GM21619 (cell line): ENCODE measurements at regions not wholly inside any gene's neighbourhood (a gene's known extent, or its start where the extent isn't known, plus 50 kb on each side); places are given as distances from the start of the nearest gene placed in this dataset.
"Not testable (repeated sequence)": the region's sequence is repeated elsewhere in the genome, so short reads cannot be mapped to it uniquely, and the experiment has no call there.

Source experiments
- ATAC-seq: cut with Tn5 transposase; IDR thresholded peaks from one replicate; pipeline ENCODE4 v1.9.1; 2021; ENCODE audit not compliant: unreplicated experiment

DNA sequence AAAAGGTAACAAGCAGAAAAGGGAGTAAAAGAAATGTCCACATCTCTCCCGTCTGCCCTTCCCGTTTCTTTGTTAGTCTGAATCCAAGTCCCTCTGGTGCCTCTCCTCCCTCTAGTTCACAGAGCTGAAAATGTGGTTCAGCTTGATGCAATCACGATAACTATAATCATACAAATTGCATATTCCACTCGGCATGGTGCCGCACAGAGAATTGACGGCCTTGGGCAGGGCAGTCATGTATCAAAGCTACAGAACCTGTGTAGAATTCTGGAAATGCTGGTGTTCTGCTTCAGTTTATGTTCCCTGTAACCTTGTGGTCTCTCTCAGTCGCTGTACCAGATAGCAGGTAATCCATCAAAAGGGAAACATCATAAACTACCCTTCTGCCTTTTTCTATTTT lies 562.9 kb upstream of the CBLB start:
- no peak for ATAC-seq

GRCh38 chr3:106435899-106436453 lies 567.2 kb upstream of the CBLB start:
- no peak for ATAC-seq

DNA sequence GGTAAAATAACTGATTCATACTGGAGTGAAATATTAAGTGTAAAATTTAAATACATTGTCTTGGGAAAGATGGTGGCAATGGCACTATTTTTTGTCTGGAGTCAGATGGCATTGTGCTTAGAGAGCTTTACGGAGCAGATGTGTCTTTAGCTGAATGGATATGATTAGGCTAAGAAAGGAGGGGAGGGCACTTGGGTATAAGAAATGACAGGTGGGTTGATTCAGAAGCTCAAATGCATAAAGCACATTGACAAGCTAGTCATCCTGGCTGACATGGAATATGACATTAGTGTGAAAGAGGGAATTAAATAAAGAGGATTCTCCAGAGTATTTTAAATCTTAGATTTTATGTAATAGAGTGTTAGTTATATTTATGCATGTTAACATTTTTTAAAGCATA lies 570.1 kb upstream of the CBLB start:
- ATAC-seq, result no peak

- peak; percentile 83 for ATAC-seq
These were observed 571.9 kb upstream of the CBLB start for GRCh38 chr3:106440672-106441071.

DNA sequence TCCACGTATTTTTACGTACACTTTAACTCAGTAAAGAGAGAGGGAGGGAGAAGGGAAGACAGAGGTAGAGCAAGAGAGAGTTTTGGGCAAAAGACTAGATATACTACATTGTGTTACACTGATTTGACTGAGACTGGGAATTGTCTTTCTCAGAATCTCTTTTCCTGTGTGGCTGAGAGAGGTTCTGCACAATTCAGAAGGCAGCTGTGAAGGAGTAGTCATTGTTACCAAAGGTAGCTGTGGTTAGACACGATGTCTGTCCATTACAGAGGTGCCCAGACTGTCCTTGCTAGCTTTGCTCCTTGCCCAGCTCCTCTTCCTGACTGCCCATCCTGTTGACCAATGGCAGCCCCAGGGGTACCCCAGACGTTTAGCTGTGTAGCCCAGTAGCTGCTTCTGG lies 577.5 kb upstream of the CBLB start:
- ATAC-seq, result no peak

DNA sequence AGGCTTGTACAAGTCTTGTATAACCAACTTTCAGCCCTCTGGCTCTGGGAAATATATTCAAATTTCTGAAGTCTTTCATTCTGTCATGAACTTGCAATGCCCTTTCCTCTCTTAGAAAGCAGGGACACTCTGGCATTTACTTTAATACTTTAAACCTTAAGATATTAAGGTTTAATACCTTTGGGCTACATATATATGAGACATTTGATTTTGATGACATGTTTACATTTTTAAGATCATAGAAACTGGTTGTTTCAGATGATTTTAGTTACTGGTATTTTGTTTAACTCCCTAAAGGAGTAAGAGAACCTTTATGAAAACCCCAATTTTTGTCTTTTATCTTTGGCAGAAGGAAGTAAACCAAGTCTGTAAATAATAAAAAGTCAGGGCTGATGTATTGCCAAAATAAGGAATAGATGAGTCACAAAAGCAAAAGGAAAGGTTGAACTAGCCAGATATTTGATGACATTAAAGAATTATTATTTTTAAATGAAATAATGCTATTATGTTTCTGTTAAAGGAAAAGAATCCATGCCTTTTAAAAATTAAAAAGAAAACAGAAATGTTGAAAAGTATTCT lies 579.0 kb upstream of the CBLB start:
- no peak for ATAC-seq

GRCh38 chr3:106448372-106448966 lies 579.7 kb upstream of the CBLB start:
- ATAC-seq, result not testable (repeated sequence)

DNA sequence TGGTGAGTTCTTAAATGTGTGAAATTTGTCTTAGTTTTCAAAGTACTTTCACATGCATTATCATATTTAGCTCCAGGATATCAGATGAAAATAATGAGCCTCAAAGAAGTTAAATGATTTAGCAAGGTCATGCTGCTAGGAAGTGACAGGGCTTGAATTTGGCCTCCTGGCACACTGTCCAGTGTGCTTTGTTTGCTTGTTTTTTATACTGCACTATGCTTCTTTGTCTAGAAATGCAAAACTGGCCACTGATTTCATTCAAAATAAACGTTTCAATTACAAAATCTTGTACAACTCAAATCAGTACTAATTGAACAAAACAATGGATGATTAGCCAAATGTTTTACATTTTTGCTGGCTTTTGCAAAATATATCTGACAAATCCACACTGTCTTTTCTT lies 583.3 kb upstream of the CBLB start:
- no peak for ATAC-seq

- ATAC-seq, result no peak
These were observed 585.7 kb upstream of the CBLB start for GRCh38 chr3:106454497-106454896.

- peak; percentile 97 for ATAC-seq
These were observed 588.7 kb upstream of the CBLB start for GRCh38 chr3:106457281-106458180.

DNA sequence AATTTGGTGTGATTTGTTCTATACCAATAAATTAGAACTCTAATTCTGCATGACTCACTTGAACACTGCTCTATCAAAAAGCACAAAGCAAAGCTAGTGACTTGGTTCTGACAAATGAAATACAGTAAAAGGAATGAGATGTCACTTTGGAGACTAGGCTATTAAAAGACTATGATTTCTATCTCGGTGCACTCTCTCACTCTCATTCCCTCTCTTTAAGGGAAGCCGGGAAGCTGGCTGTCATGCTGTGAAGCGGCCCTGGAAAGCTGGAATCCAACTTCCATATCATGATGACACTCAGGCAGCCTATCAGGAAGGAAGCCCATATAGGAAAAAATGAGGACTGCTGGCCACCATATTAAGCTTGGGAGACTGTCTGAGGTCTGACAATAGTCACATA lies 590.1 kb upstream of the CBLB start:
- no peak for ATAC-seq

- ATAC-seq, result no peak
These were observed 598.1 kb upstream of the CBLB start for GRCh38 chr3:106466881-106467280.

DNA sequence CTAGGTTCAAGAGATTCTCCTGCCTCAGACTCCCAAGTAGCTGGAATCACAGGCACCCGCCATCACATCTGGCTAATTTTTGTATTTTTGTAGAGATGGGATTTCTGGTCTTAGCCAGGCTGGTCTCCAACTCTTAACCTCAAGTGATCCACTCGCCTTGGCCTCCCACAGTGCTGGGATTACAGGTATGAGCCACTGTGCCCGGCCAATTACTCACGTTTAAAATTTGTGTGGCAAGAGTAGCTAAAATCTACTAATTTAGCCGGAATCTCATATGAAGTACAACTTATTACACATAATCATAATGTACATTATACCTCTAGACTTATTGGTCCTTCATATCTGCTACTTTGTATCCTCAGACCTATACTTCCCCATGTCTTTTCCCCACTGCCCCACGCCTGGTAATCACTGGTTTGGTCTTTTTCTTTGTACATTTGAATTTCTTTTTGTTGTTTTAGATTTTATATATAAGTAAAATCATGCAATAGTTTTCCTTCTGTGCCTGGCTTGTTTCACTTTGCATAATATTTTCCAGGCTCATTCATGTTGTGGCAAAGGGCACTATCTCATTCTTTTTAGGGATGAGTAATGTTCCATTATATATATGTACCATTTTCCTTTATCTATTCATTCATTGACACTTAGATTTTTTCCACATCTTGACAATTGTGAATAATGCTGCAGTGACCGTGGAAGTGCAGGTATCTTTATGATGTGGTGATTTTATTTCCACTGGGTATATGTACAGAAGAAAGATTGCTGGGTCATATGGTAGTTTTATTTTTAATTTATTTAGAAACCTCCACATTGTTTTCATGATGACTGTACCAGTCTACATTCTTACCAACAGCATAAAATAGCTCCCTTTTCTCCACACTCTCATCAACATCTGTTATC lies 605.0 kb upstream of the CBLB start:
- no peak for ATAC-seq

DNA sequence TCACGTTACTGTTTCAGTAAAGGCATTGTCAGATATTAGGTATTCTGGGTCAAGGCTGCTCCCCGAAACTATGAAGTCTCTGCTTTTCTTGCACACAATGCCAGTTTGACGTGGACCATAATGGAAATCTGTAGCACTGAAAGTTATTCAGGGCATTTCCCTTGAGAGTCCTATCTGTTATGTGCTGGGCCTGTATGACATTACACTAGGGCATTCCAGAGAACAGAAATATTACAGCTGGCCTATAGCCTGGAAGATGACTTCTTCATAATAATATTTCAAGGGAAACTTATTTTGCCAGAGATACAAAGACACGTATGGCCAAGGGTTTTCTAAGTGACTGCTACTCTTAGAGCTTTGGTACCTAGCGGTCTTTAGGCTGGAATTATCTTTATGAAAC lies 613.6 kb upstream of the CBLB start:
- no peak for ATAC-seq

- no peak for ATAC-seq
These were observed 616.4 kb upstream of the CBLB start for GRCh38 chr3:106485217-106485616.

DNA sequence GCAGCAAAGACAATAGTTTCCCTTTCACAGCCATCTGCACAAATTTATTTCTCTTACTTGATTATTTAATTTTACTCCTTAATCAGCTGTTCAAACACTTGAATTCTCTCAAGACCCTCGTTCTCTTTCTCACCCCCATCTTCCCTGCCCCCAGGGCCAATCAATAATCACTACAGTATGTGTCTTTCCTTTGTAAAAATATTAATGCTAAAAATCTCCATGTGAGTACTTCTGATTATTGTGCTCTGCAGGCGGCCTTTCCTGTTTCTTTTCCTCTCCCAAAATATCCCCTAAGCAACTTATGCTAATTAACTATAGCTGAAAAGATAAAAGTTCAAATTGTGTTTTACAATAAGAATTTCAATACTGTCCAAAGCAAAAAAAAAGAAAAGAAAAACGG lies 617.0 kb upstream of the CBLB start:
- no peak for ATAC-seq

GRCh38 chr3:106486945-106487639 lies 618.3 kb upstream of the CBLB start:
- ATAC-seq, result not testable (repeated sequence)

GRCh38 chr3:106488331-106488730 lies 619.5 kb upstream of the CBLB start:
- ATAC-seq, result no peak

DNA sequence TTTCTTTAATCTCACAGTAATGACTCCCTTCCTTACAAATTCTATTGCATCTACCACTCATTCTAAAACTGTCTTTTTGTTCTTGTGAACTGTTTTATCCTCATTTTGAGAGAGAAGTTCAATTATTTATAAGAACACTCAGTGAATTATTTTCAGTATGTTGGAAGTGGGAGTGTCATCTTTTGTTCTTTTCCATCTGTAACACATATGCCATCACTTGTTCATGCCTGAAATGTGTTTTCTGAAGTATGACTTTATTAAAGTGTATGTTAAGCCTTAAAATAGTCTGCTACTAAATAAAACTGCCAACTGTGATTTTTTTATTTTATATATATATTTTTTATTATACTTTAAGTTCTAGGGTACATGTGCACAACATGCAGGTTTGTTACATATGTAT lies 623.0 kb upstream of the CBLB start:
- ATAC-seq, result no peak

DNA sequence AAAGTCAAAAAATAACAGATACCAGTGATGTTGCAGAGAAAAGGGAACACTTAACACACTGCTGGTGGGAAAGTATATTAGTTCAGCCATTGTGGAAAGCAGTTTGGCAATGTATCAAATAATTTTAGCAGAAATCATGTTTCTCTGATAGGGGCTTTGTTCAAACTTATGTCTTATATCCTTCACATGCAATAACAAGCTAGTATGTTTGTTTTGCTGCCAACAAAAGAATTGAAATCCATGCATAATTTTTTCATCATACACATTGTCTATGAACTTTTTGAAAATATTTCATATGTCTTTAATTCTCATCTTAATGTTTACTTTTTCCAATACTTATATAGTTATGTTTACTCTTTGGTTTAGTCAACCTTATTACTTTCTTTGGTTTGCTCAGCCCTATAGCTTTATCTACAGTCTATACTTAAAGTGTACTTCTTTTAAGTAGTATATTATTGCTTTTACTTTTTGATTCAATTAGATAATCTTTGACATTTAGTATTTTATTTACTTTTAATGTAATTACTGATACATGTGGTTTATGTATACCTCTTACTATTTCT lies 639.6 kb upstream of the CBLB start:
- ATAC-seq, result no peak
